Activated T-helper 1 cell treated with anti-CD3 and anti-CD28 coated beads, Interleukin-12 subunit alpha, Interleukin-12 subunit beta, Interleukin-2, Interleukin-4 antibody, amounts not matched to agents 30 ng/mL and 10 ng/mL and 1 ng/mL, durations not matched to agents 14 hours and 24 hours and 36 hours (primary cell): ENCODE measurements at regions not wholly inside any gene's neighbourhood (a gene's known extent, or its start where the extent isn't known, plus 50 kb on each side); places are given as distances from the start of the nearest gene placed in this dataset.

Experiments used
- DNase-seq: peaks from one replicate; pipeline ENCODE4 v3.0.0; 2021; ENCODE audit warnings: low spot score
- H3K27ac Mint-ChIP-seq: one replicate; pipeline ENCODE4 v1.8.0; 2021; ENCODE audit warnings: mild to moderate bottlenecking, mixed read lengths
- H3K27me3 Mint-ChIP-seq: one replicate; pipeline ENCODE4 v1.8.0; 2022; ENCODE audit warnings: mild to moderate bottlenecking, moderate library complexity, mixed read lengths; ENCODE audit not compliant: insufficient read depth
- H3K36me3 Mint-ChIP-seq: one replicate; pipeline ENCODE4 v1.8.0; 2021; ENCODE audit warnings: low read depth, mixed read lengths
- H3K4me1 Mint-ChIP-seq: one replicate; pipeline ENCODE4 v1.8.0; 2021; ENCODE audit warnings: low read depth, mixed read lengths
- H3K4me3 Mint-ChIP-seq: one replicate; pipeline ENCODE4 v1.8.0; 2021; ENCODE audit warnings: mild to moderate bottlenecking, moderate library complexity, mixed read lengths
- H3K9me3 Mint-ChIP-seq: one replicate; pipeline ENCODE4 v1.8.0; 2021; ENCODE audit warnings: mixed read lengths
- intact Hi-C: fragments of 100-400 bp; cut with micrococcal nuclease; formaldehyde crosslinking; loops from one replicate; pipeline ENCODE4 v1.15.1; 2024

DNA sequence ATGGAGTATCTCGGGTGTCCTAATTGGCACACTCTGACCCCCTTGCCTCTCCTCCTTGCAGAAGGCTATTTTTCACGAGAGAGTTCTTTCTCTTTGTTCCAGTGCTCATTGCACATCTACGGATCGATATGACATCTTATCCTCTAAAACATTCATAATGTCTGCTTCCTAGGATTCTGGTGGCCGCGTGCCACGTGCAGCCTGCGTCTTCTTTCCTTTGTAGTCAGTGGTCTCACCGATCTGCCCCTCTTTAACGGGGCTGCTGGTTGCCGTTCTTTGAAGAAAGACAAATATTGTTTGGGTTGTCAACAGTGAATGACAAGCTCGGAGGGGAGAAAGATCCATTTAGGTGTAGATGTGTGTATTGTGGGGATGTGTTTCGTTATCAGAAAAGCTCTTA, 252.4 kb upstream of the WWC1 start:
- Mint-ChIP-seq H3K4me3 (no peak overlapping the region), H3K9me3 (no peaks in the 10 kb centered on the region), H3K36me3 (no peaks in the 10 kb centered on the region), H3K27me3 (no peaks in the 10 kb centered on the region), H3K27ac (no peak overlapping the region), H3K4me1 (no peaks in the 10 kb centered on the region)
- no peak for DNase-seq
- intact Hi-C loops, result no loop called here

DNA sequence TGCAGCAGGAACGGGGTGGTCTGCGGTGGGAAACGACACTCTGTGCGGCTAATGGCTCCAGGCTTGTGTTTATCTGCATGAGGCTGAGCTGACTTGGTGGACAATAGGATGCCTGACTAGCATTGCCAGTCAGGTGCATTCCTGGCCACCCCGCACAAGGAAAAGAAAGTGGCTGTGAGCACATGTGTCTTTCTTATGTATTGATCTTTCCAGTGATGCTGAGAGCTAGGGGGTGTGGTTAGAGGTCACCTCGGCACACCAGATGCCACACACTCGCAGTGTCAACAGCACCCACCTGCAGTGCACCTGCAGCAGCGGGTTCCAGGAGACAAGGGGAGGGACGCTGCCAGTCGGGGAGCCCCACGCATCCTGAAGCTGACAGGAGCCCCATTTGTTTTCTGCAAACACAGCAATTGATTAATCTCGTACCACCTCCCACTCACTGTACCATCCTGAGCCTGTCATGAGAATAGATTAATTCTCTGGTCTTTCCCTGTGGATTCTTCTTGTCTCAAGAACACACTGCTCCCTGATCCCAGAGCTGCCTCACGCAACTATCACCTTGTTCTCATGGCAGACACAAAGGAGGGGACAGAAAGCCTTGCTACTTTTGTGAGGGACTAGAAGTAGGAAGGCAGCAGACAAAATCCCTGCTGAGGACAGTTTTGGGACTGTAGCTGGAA, 251.7 kb upstream of the WWC1 start:
- H3K36me3 Mint-ChIP-seq, result no peaks in the 10 kb centered on the region
- H3K9me3 Mint-ChIP-seq, result no peaks in the 10 kb centered on the region
- no peak overlapping the region for H3K27ac Mint-ChIP-seq
- H3K27me3 Mint-ChIP-seq, result no peaks in the 10 kb centered on the region
- intact Hi-C loops, result no loop called here
- no peak overlapping the region for H3K4me3 Mint-ChIP-seq
- DNase-seq, result no peak
- no peaks in the 10 kb centered on the region for H3K4me1 Mint-ChIP-seq

GRCh38 chr5:168041583-168041982, 249.9 kb upstream of the WWC1 start:
- H3K27me3 Mint-ChIP-seq, result no peaks in the 10 kb centered on the region
- H3K9me3 Mint-ChIP-seq, result no peaks in the 10 kb centered on the region
- no peaks in the 10 kb centered on the region for H3K36me3 Mint-ChIP-seq
- no peaks in the 10 kb centered on the region for H3K4me1 Mint-ChIP-seq
- no peak for DNase-seq
- H3K4me3 Mint-ChIP-seq, result no peak overlapping the region
- no peak overlapping the region for H3K27ac Mint-ChIP-seq
- intact Hi-C loops, result no loop called here

DNA sequence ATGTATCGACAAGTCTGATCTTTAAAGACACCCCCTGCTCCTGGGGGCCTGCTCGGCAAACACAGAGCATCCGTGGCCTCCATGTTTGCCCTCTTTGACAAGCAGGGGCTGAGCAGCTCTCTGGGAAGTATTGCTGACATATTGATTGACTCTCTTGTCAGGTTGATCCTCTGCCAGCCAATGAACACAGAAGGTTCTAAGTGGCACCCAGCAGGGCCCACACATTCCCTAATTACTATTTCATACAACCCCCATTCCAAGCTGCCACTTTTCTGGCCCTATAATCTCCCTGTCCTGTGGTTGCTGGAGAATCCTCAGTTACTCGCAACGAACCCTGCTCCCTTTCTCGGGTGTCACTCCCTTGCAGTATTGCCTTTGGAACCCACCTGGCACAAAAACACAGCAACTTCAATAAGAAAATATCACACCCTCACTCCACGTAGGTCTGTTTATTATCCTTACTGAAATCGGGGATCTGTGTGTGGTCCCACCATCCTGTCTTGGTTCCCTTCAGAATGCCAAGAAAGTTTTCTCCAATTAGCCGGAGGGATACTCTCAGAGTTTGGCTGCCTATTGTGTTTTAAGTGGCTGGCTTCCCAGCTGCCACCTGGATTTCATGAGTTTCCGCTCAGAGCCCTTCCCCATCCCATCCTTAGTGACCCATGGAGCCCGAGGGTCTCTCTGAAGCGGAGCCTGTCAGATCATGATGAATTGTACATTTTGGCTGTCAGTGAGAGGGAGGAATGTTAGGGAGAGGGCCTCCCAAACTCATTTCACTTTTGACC, 249.0 kb upstream of the WWC1 start:
- Mint-ChIP-seq H3K36me3 (no peaks in the 10 kb centered on the region), H3K4me3 (no peak overlapping the region), H3K9me3 (no peaks in the 10 kb centered on the region), H3K27ac (no peak overlapping the region), H3K4me1 (no peaks in the 10 kb centered on the region), H3K27me3 (no peaks in the 10 kb centered on the region)
- DNase-seq, result no peak
- intact Hi-C loops, result no loop called here

DNA sequence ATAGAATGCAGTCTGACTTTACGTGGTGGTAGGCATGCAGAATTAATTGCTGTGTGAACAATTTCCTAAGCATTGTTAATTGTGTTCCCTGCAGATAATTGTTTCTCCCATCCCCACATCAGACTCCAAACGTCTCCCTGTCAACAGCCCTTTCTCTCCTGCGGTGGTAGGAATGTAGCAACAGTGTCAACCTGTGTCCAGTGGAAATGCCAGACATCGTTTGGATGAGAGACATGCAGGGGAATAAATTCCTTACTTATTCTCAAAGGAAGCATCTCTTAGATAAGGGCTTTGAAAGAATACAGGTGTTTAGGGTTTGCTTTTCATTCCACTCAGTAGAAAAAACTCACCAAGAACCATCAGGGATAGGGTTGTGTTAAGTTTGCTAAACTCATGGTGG, 245.3 kb upstream of the WWC1 start:
- DNase-seq, result no peak
- H3K4me3 Mint-ChIP-seq, result no peak overlapping the region
- H3K27me3 Mint-ChIP-seq, result no peaks in the 10 kb centered on the region
- H3K36me3 Mint-ChIP-seq, result no peaks in the 10 kb centered on the region
- H3K27ac Mint-ChIP-seq, result no peak overlapping the region
- no peaks in the 10 kb centered on the region for H3K4me1 Mint-ChIP-seq
- no peaks in the 10 kb centered on the region for H3K9me3 Mint-ChIP-seq
- intact Hi-C loops, result loop anchor here (2.0 kb wide), 1 partner anchor 323 kb away; no protein-coding TSS in a partner anchor

GRCh38 chr5:168047043-168047668, 244.3 kb upstream of the WWC1 start:
- no peak overlapping the region for H3K27ac Mint-ChIP-seq
- intact Hi-C loops, result loop anchor here (2.0 kb wide), 1 partner anchor 324 kb away; no protein-coding TSS in a partner anchor
- no peak overlapping the region for H3K4me3 Mint-ChIP-seq
- no peaks in the 10 kb centered on the region for H3K4me1 Mint-ChIP-seq
- H3K9me3 Mint-ChIP-seq, result no peaks in the 10 kb centered on the region
- no peak for DNase-seq
- no peaks in the 10 kb centered on the region for H3K27me3 Mint-ChIP-seq
- no peaks in the 10 kb centered on the region for H3K36me3 Mint-ChIP-seq

DNA sequence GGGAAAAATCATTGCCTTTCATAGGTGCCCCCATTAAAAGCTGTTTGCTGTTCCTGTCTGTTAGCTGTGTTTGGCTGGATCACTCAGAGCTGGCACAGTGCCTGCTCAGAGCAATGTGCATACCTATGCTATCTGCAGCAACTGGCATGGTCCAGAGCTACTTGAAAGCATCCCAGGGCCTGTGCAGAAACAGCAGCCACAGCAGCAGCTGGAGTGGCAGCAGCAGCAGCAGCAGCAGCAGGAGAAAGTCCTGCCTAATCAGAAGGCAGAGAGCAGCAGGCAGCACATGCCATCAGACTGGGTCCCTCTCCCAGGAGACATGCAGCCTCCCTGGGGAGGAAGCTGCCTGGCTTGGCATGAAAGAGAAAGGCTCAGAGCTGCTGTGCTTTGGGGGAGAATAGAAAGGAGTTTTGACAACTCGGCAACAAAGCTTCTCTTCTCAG, 243.8 kb upstream of the WWC1 start:
- H3K4me3 Mint-ChIP-seq, result no peak overlapping the region
- H3K36me3 Mint-ChIP-seq, result no peaks in the 10 kb centered on the region
- H3K27me3 Mint-ChIP-seq, result no peaks in the 10 kb centered on the region
- no peaks in the 10 kb centered on the region for H3K4me1 Mint-ChIP-seq
- DNase-seq, result no peak
- no peaks in the 10 kb centered on the region for H3K9me3 Mint-ChIP-seq
- intact Hi-C loops, result loop anchor here (2.0 kb wide), 1 partner anchor 325 kb away; no protein-coding TSS in a partner anchor
- H3K27ac Mint-ChIP-seq, result no peak overlapping the region

DNA sequence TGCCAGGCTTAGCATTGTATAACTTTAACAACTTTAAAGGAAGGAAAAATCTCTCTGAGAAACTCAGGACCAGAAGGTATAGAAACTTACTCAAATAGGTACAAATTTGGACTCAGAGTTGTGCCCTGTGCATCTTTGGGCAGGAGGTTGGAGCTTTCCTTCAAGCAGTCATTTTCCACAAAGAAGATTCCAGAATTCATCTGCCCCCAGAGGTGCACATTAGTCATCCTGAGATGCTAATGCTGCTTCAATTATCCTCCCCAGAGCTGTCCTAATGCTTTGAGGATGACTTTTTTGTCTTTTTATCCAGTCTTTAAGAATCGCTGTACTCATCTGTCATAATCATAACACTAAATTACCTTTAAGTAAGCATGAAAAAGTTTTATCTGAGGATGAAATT, 243.0 kb upstream of the WWC1 start:
- no peak for DNase-seq
- H3K9me3 Mint-ChIP-seq, result no peaks in the 10 kb centered on the region
- H3K27me3 Mint-ChIP-seq, result no peaks in the 10 kb centered on the region
- H3K4me1 Mint-ChIP-seq, result no peaks in the 10 kb centered on the region
- intact Hi-C loops, result no loop called here
- H3K27ac Mint-ChIP-seq, result no peak overlapping the region
- no peaks in the 10 kb centered on the region for H3K36me3 Mint-ChIP-seq
- no peak overlapping the region for H3K4me3 Mint-ChIP-seq

- Mint-ChIP-seq H3K4me3 (no peak overlapping the region), H3K27ac (no peak overlapping the region), H3K27me3 (no peaks in the 10 kb centered on the region), H3K9me3 (no peaks in the 10 kb centered on the region), H3K36me3 (no peaks in the 10 kb centered on the region), H3K4me1 (no peaks in the 10 kb centered on the region)
- DNase-seq, result no peak
- intact Hi-C loops, result no loop called here
Observed at GRCh38 chr5:168052686-168053085, 238.8 kb upstream of the WWC1 start.

- no peak for DNase-seq
- H3K27ac Mint-ChIP-seq, result no peak overlapping the region
- no peaks in the 10 kb centered on the region for H3K36me3 Mint-ChIP-seq
- H3K9me3 Mint-ChIP-seq, result no peaks in the 10 kb centered on the region
- intact Hi-C loops, result no loop called here
- H3K4me1 Mint-ChIP-seq, result no peaks in the 10 kb centered on the region
- no peaks in the 10 kb centered on the region for H3K27me3 Mint-ChIP-seq
- no peak overlapping the region for H3K4me3 Mint-ChIP-seq
Observed at GRCh38 chr5:168054091-168054490, 237.4 kb upstream of the WWC1 start.

GRCh38 chr5:168055141-168055683, 236.2 kb upstream of the WWC1 start:
- Mint-ChIP-seq H3K9me3 (no peaks in the 10 kb centered on the region), H3K4me3 (no peak overlapping the region), H3K4me1 (no peaks in the 10 kb centered on the region), H3K27ac (no peak overlapping the region), H3K36me3 (no peaks in the 10 kb centered on the region), H3K27me3 (no peaks in the 10 kb centered on the region)
- intact Hi-C loops, result no loop called here
- no peak for DNase-seq

- no peak for DNase-seq
- Mint-ChIP-seq H3K27ac (no peak overlapping the region), H3K4me3 (no peak overlapping the region), H3K27me3 (no peaks in the 10 kb centered on the region), H3K9me3 (no peaks in the 10 kb centered on the region), H3K4me1 (no peaks in the 10 kb centered on the region), H3K36me3 (no peaks in the 10 kb centered on the region)
- intact Hi-C loops, result no loop called here
Observed at GRCh38 chr5:168055961-168056360, 235.5 kb upstream of the WWC1 start.
